Esophagus muscularis mucosa (tissue), 4 donors: ENCODE measurements at regions not wholly inside any gene's neighbourhood (a gene's known extent, or its start where the extent isn't known, plus 50 kb on each side); places are given as distances from the start of the nearest gene placed in this dataset.
"Not testable (repeated sequence)": the region's sequence is repeated elsewhere in the genome, so short reads cannot be mapped to it uniquely, and the experiment has no call there.

Source experiments
- DNase-seq: peaks from one replicate; pipeline ENCODE4 v3.0.0-alpha.2; 2017; ENCODE audit errors: extremely low spot score
- H3K27ac ChIP-seq, 4 donors: fragments of 200-600 bp; sonication (generic); replicated peaks in 1 of 4; 1 replicate in 3 of 4; 2 replicates in 1 of 4; pipeline ENCODE4 v1.5.1; 2016 to 2019; ENCODE audit warnings: mild to moderate bottlenecking in 1 of 4
- H3K27me3 ChIP-seq, 4 donors: fragments of 200-600 bp; sonication (generic); one replicate each; pipeline versions ENCODE4 v1.5.1 to v1.6.0; 2016 to 2019
- H3K36me3 ChIP-seq, 4 donors: fragments of 200-600 bp; sonication (generic); one replicate each; pipeline ENCODE4 v1.5.1; 2016 to 2019
- H3K4me1 ChIP-seq, 4 donors: fragments of 200-600 bp; sonication (generic); one replicate each; pipeline ENCODE4 v1.5.1; 2016 to 2019
- H3K4me3 ChIP-seq, 4 donors: fragments of 200-600 bp; sonication (generic); 1 replicate in 2 of 4; 2 replicates in 2 of 4; pipeline ENCODE4 v1.5.1; 2016 to 2019; ENCODE audit warnings: mild to moderate bottlenecking in 4 of 4, moderate library complexity in 1 of 4
- H3K9me3 ChIP-seq, 4 donors: fragments of 200-600 bp; sonication (generic); 1 replicate in 3 of 4; 2 replicates in 1 of 4; pipeline ENCODE4 v1.5.1; 2016 to 2019
- CTCF ChIP-seq, 3 experiments: fragments of 200-600 bp in 2 of 3; fragments of 450-650 bp in 1 of 3; sonication (generic) in 2 of 3; IDR thresholded peaks; one replicate each; pipeline ENCODE4 v1.5.1; 2017 to 2019; ENCODE audit warnings: antibody characterized with exemption in 3 of 3, mild to moderate bottlenecking in 2 of 3, moderate library complexity in 1 of 3
- EP300 ChIP-seq: sonication (generic); formaldehyde crosslinking; IDR thresholded peaks from one replicate; pipeline ENCODE4 v1.6.1; 2017; ENCODE audit warnings: antibody characterized with exemption
- POLR2A ChIP-seq: fragments of 450-650 bp; IDR thresholded peaks from one replicate; pipeline ENCODE4 v1.6.1; 2017; ENCODE audit warnings: antibody characterized with exemption, moderate library complexity, mild to moderate bottlenecking, low read depth
- POLR2AphosphoS5 ChIP-seq, 2 donors: sonication (generic); formaldehyde crosslinking; IDR thresholded peaks; one replicate each; pipeline ENCODE4 v1.6.1; 2017; ENCODE audit warnings: antibody characterized with exemption in 2 of 2
- WGBS: methylation state at CpG from one replicate; pipeline ENCODE4 v1.1.5; 2018; 5-methylcytosine and 5-hydroxymethylcytosine counted together
- intact Hi-C: fragments of 100-400 bp; cut with DNase I; formaldehyde crosslinking; loops from one replicate; pipeline ENCODE4 v1.15.1; 2023

- no peak for DNase-seq
- intact Hi-C loops, result no loop called here
- Histone ChIP-seq H3K4me1 (no peaks in the 10 kb centered on the region), H3K4me3 (no peak overlapping the region), H3K9me3 (peaks cover 0 to 5% (median 0%) of the 10 kb centered on the region in 4 donors), H3K27me3 (peaks cover 0 to 46% (median 0%) of the 10 kb centered on the region in 4 donors), H3K36me3 (no peaks in the 10 kb centered on the region), H3K27ac (no peak overlapping the region)
- 21% methylated on average over 3 of the region's 3 CpGs for WGBS
- TF ChIP-seq POLR2AphosphoS5 (IDR thresholded peaks at IDR 0.05), result no peak
- no peak for TF ChIP-seq EP300
- no peak for TF ChIP-seq POLR2A
- no peak for TF ChIP-seq CTCF (IDR thresholded peaks at IDR 0.05)
Observed at GRCh38 chr16:5228369-5228768, 130.8 kb upstream of the EEF2KMT start.

- no peak for TF ChIP-seq EP300
- no peak for TF ChIP-seq POLR2AphosphoS5 (IDR thresholded peaks at IDR 0.05)
- no peak for TF ChIP-seq CTCF (IDR thresholded peaks at IDR 0.05)
- no peak for TF ChIP-seq POLR2A
- 44% methylated on average over 10 of the region's 10 CpGs for WGBS
- Histone ChIP-seq H3K9me3 (peaks cover 0 to 1% (median 0%) of the 10 kb centered on the region in 4 donors), H3K4me3 (no peak overlapping the region), H3K27me3 (peaks cover 0 to 38% (median 0%) of the 10 kb centered on the region in 4 donors), H3K4me1 (no peaks in the 10 kb centered on the region), H3K27ac (no peak overlapping the region), H3K36me3 (no peaks in the 10 kb centered on the region)
- no peak for DNase-seq
- intact Hi-C loops, result no loop called here
Observed at GRCh38 chr16:5225931-5226655, 128.5 kb upstream of the EEF2KMT start.

- intact Hi-C loops, result no loop called here
- H3K27me3 ChIP-seq, result peaks cover 0 to 36% (median 0%) of the 10 kb centered on the region in 4 donors
- no peak for DNase-seq
- no peaks in the 10 kb centered on the region for H3K4me1 ChIP-seq
- no peaks in the 10 kb centered on the region for H3K9me3 ChIP-seq
- WGBS, result 90% methylated on average over 4 of the region's 4 CpGs
- H3K27ac ChIP-seq, result no peak overlapping the region
- TF ChIP-seq EP300 (no peak), CTCF (IDR thresholded peaks at IDR 0.05) (no peak), POLR2A (no peak), POLR2AphosphoS5 (IDR thresholded peaks at IDR 0.05) (no peak)
- H3K36me3 ChIP-seq, result no peaks in the 10 kb centered on the region
- no peak overlapping the region for H3K4me3 ChIP-seq
Observed at GRCh38 chr16:5222761-5223160, 125.2 kb upstream of the EEF2KMT start.

- DNase-seq, H3K36me3 ChIP-seq: not testable (repeated sequence)
- 89% methylated on average over 10 of the region's 20 CpGs for WGBS
Observed at GRCh38 chr16:5221831-5222230, 124.2 kb upstream of the EEF2KMT start.

GRCh38 chr16:5220705-5221104 lies 123.1 kb upstream of the EEF2KMT start:
- H3K9me3 ChIP-seq, result no peaks in the 10 kb centered on the region
- WGBS, result 93% methylated on average over 4 of the region's 4 CpGs
- intact Hi-C loops, result no loop called here
- H3K27me3 ChIP-seq, result peaks cover 0 to 55% (median 0%) of the 10 kb centered on the region in 4 donors
- no peak overlapping the region for H3K4me3 ChIP-seq
- TF ChIP-seq POLR2A (no peak), EP300 (no peak), CTCF (IDR thresholded peaks at IDR 0.05) (no peak), POLR2AphosphoS5 (IDR thresholded peaks at IDR 0.05) (no peak)
- no peaks in the 10 kb centered on the region for H3K36me3 ChIP-seq
- no peak overlapping the region for H3K27ac ChIP-seq
- no peak for DNase-seq
- no peaks in the 10 kb centered on the region for H3K4me1 ChIP-seq

More at GRCh38 chr16:5221831-5222230, 124.2 kb upstream of the EEF2KMT start:
- H3K9me3 ChIP-seq, H3K4me3 ChIP-seq, intact Hi-C loops, H3K4me1 ChIP-seq, H3K27ac ChIP-seq: not testable (repeated sequence)
- peaks cover 0 to 45% (median 0%) of the 10 kb centered on the region in 4 donors for H3K27me3 ChIP-seq
